Activated CD8-positive, alpha-beta T cell treated with anti-CD3 and anti-CD28 coated beads, Interleukin-2, amount 10 ng/mL, durations not matched to agents 7 days and 5 days (primary cell): ENCODE measurements at regions not wholly inside any gene's neighbourhood (a gene's known extent, or its start where the extent isn't known, plus 50 kb on each side); places are given as distances from the start of the nearest gene placed in this dataset.
"Not testable (repeated sequence)": the region's sequence is repeated elsewhere in the genome, so short reads cannot be mapped to it uniquely, and the experiment has no call there.

Experiments used
- ATAC-seq: fragments of 150-1000 bp; cut with Tn5 transposase; one replicate; pipeline ENCODE4 v1.10.0; 2021; ENCODE audit warnings: moderate library complexity
- CTCF ChIA-PET: fragments of 350-600 bp; sonication (Branson Sonifier 250); formaldehyde crosslinking; loops from one replicate; lab custom pipeline; 2021; ENCODE audit warnings: antibody characterized with exemption; lab: Charles Lee
- POLR2A ChIA-PET: fragments of 350-600 bp; sonication (Branson Sonifier 250); formaldehyde crosslinking; loops from one replicate; lab custom pipeline; 2021; ENCODE audit warnings: antibody characterized with exemption; lab: Charles Lee
- DNase-seq: peaks from one replicate; pipeline ENCODE4 v3.0.0-alpha.2; 2020
- H3K27ac Mint-ChIP-seq: one replicate; pipeline ENCODE4 v1.8.0; 2021; ENCODE audit warnings: mild to moderate bottlenecking, mixed read lengths
- H3K27me3 Mint-ChIP-seq: one replicate; pipeline ENCODE4 v1.8.0; 2021; ENCODE audit warnings: low read depth, mixed read lengths
- H3K36me3 Mint-ChIP-seq: one replicate; pipeline ENCODE4 v1.8.0; 2021; ENCODE audit warnings: low read depth, mixed read lengths
- H3K4me1 Mint-ChIP-seq: one replicate; pipeline ENCODE4 v1.8.0; 2021; ENCODE audit warnings: low read depth, mixed read lengths
- H3K4me3 Mint-ChIP-seq: one replicate; pipeline ENCODE4 v1.8.0; 2021; ENCODE audit warnings: mild to moderate bottlenecking, mixed read lengths
- H3K9me3 Mint-ChIP-seq: one replicate; pipeline ENCODE4 v1.8.0; 2022; ENCODE audit warnings: mixed read lengths; ENCODE audit not compliant: insufficient read depth

DNA sequence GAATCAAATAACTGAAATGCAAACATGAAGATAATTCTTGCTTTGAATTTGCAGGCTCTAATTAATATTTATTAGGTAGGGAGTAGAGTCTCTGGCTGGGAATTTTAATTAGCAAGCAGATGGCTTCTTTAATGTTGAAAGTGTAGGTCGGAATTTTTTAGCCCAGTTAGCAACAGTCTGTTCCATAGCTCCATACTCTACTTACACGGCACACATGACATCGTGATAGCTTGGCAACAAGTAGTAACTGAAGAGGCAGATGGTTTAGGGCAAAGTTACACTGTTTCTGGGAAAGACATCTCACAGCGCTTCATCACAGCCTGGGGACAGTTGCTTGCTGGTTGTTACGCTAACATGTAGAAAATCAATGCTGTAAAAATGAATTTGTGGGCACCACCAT lies 710.7 kb downstream of the GALC start:
- ChIA-PET CTCF (no interaction called here), POLR2A (no interaction called here)
- DNase-seq (no peak), ATAC-seq (no peak)
- Mint-ChIP-seq H3K27ac (no peak overlapping the region), H3K27me3 (no peaks in the 10 kb centered on the region), H3K4me3 (no peak overlapping the region), H3K9me3 (peaks cover 5% of the 10 kb centered on the region), H3K36me3 (no peaks in the 10 kb centered on the region), H3K4me1 (no peaks in the 10 kb centered on the region)

DNA sequence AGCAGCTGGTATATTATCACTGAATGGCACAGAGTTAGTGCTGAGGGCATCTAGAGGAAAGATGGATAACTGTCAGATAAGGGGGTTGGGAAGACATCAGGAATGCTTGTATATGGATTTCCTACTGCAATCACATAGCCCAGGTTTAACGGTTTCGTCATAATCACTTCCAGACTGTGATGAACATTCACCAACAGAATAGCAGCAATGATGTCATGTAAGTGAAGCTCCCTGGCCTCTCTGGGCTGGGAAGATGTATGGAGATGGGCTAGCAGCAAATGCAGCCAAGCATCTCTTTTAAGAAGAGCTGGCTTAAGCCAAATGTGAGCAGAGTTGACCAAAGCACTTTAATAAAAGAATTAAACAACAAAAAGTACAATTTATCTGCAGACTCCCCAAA lies 714.6 kb downstream of the GALC start:
- H3K27ac Mint-ChIP-seq, result no peak overlapping the region
- no peak for DNase-seq
- no peaks in the 10 kb centered on the region for H3K36me3 Mint-ChIP-seq
- POLR2A ChIA-PET, result no interaction called here
- CTCF ChIA-PET, result no interaction called here
- no peaks in the 10 kb centered on the region for H3K4me1 Mint-ChIP-seq
- H3K4me3 Mint-ChIP-seq, result no peak overlapping the region
- peaks cover 10% of the 10 kb centered on the region for H3K9me3 Mint-ChIP-seq
- H3K27me3 Mint-ChIP-seq, result no peaks in the 10 kb centered on the region
- ATAC-seq, result no peak

DNA sequence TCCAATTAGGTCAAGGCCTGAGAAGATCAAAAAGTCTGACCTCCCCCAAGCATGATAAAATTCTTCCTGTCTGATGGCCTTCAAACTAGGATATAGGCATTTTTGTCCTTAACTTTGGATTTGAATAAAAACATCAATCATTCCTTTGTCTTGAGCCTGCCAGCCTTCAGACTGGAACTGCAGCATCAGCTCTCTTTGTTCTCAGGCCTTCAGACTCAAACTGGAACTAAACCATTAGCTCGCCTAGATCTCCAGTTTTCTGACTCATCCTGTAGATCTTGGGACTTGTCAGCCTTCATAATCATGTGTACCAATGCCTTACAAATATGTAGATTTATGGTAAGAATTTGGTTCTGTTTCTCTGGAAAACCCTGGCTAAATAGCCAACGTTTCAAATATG lies 721.7 kb downstream of the GALC start:
- H3K4me1 Mint-ChIP-seq, result no peaks in the 10 kb centered on the region
- H3K4me3 Mint-ChIP-seq, result no peak overlapping the region
- H3K36me3 Mint-ChIP-seq, result no peaks in the 10 kb centered on the region
- DNase-seq (no peak), ATAC-seq (no peak)
- peaks cover 10% of the 10 kb centered on the region for H3K9me3 Mint-ChIP-seq
- ChIA-PET CTCF (no interaction called here), POLR2A (no interaction called here)
- no peak overlapping the region for H3K27ac Mint-ChIP-seq
- no peaks in the 10 kb centered on the region for H3K27me3 Mint-ChIP-seq

GRCh38 chr14:87268997-87269396 lies 724.0 kb downstream of the GALC start:
- DNase-seq (no peak), ATAC-seq (no peak)
- Mint-ChIP-seq H3K27ac (no peak overlapping the region), H3K4me3 (no peak overlapping the region), H3K9me3 (peaks cover 6% of the 10 kb centered on the region), H3K27me3 (no peaks in the 10 kb centered on the region), H3K4me1 (no peaks in the 10 kb centered on the region), H3K36me3 (no peaks in the 10 kb centered on the region)
- ChIA-PET POLR2A (no interaction called here), CTCF (no interaction called here)

- Mint-ChIP-seq H3K4me3 (no peak overlapping the region), H3K9me3 (no peaks in the 10 kb centered on the region), H3K27me3 (no peaks in the 10 kb centered on the region), H3K4me1 (no peaks in the 10 kb centered on the region), H3K27ac (no peak overlapping the region), H3K36me3 (no peaks in the 10 kb centered on the region)
- DNase-seq (no peak), ATAC-seq (no peak)
- POLR2A ChIA-PET, result no interaction called here
- CTCF ChIA-PET, result no interaction called here
These were observed 728.2 kb downstream of the GALC start for GRCh38 chr14:87264796-87265195.

DNA sequence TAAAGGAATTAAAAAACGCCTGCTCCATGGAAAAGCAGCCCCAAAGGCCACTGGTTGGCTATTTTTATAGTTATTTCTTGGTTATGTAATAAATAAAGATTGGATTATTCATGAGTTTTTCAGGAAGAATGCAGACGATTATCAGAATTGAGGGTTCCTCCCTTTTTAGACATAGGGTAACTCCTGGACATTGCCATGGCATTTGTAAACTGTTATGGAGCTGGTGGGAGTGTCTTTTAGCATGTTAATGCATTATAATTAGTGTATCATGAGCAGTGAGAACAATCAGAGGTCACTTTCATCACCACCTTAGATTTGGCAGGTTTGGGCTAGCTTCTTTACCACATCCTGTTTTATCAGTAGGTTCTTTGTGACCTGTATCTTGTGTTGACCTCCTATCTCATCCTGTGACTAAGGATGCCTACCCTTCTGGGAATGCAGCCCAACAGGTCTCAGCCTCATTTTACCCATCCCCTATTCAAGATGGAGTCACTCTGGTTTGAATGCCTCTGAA lies 728.7 kb downstream of the GALC start:
- H3K27me3 Mint-ChIP-seq, result no peaks in the 10 kb centered on the region
- CTCF ChIA-PET, result no interaction called here
- H3K36me3 Mint-ChIP-seq, result no peaks in the 10 kb centered on the region
- H3K4me1 Mint-ChIP-seq, result no peaks in the 10 kb centered on the region
- H3K4me3 Mint-ChIP-seq, result no peak overlapping the region
- no peak overlapping the region for H3K27ac Mint-ChIP-seq
- no peak for DNase-seq
- ATAC-seq, result no peak
- H3K9me3 Mint-ChIP-seq, result no peaks in the 10 kb centered on the region
- POLR2A ChIA-PET, result no interaction called here

DNA sequence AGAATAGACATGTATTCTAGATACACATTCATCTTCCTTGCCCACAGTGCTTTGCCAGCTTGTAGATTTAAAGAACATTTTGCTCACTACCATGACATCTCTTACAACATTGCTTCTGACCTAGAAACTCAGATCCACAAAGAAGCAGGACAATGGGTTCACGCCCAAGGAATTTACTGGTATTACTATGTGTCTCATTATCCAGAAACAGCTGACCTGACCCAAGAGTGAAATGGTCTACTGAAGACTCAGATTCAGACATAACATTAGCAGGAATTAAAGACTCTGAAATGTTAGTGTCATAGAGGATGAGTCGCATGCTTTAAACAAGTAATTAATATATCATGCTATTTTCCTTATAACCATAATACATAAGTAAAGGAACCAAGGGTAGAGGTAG lies 731.4 kb downstream of the GALC start:
- no peaks in the 10 kb centered on the region for H3K36me3 Mint-ChIP-seq
- H3K27me3 Mint-ChIP-seq, result no peaks in the 10 kb centered on the region
- ChIA-PET CTCF (no interaction called here), POLR2A (no interaction called here)
- DNase-seq (no peak), ATAC-seq (no peak)
- no peaks in the 10 kb centered on the region for H3K4me1 Mint-ChIP-seq
- no peak overlapping the region for H3K27ac Mint-ChIP-seq
- peaks cover 2% of the 10 kb centered on the region for H3K9me3 Mint-ChIP-seq
- H3K4me3 Mint-ChIP-seq, result no peak overlapping the region

- Mint-ChIP-seq H3K4me1 (no peaks in the 10 kb centered on the region), H3K9me3 (peaks cover 4% of the 10 kb centered on the region), H3K4me3 (no peak overlapping the region), H3K27me3 (no peaks in the 10 kb centered on the region), H3K27ac (no peak overlapping the region), H3K36me3 (no peaks in the 10 kb centered on the region)
- ATAC-seq (no peak), DNase-seq (no peak)
- POLR2A ChIA-PET, result no interaction called here
- CTCF ChIA-PET, result no interaction called here
These were observed 732.5 kb downstream of the GALC start for GRCh38 chr14:87260460-87260859.

GRCh38 chr14:87257421-87257820 lies 735.6 kb downstream of the GALC start:
- Mint-ChIP-seq H3K4me3 (no peak overlapping the region), H3K36me3 (no peaks in the 10 kb centered on the region), H3K9me3 (peaks cover 7% of the 10 kb centered on the region), H3K27ac (no peak overlapping the region), H3K27me3 (no peaks in the 10 kb centered on the region), H3K4me1 (no peaks in the 10 kb centered on the region)
- DNase-seq (no peak), ATAC-seq (no peak)
- CTCF ChIA-PET, result no interaction called here
- POLR2A ChIA-PET, result no interaction called here

GRCh38 chr14:87255058-87255457 lies 737.9 kb downstream of the GALC start:
- H3K27me3 Mint-ChIP-seq, result no peaks in the 10 kb centered on the region
- ATAC-seq (no peak), DNase-seq (no peak)
- H3K36me3 Mint-ChIP-seq, result no peaks in the 10 kb centered on the region
- no peak overlapping the region for H3K27ac Mint-ChIP-seq
- H3K4me1 Mint-ChIP-seq, result no peaks in the 10 kb centered on the region
- peaks cover 7% of the 10 kb centered on the region for H3K9me3 Mint-ChIP-seq
- no peak overlapping the region for H3K4me3 Mint-ChIP-seq
- CTCF ChIA-PET, result no interaction called here
- POLR2A ChIA-PET, result no interaction called here

- H3K36me3 Mint-ChIP-seq, result no peaks in the 10 kb centered on the region
These were observed 738.6 kb downstream of the GALC start for GRCh38 chr14:87254331-87254874.

GRCh38 chr14:87253791-87254190 lies 739.2 kb downstream of the GALC start:
- CTCF ChIA-PET, H3K36me3 Mint-ChIP-seq, POLR2A ChIA-PET, H3K4me1 Mint-ChIP-seq, H3K27ac Mint-ChIP-seq, H3K9me3 Mint-ChIP-seq, H3K27me3 Mint-ChIP-seq, H3K4me3 Mint-ChIP-seq, ATAC-seq, DNase-seq: not testable (repeated sequence)

More at GRCh38 chr14:87254331-87254874, 738.6 kb downstream of the GALC start:
- ATAC-seq (no peak), DNase-seq (no peak)
- no peaks in the 10 kb centered on the region for H3K27me3 Mint-ChIP-seq
- H3K4me1 Mint-ChIP-seq, result no peaks in the 10 kb centered on the region
- peaks cover 7% of the 10 kb centered on the region for H3K9me3 Mint-ChIP-seq
- H3K4me3 Mint-ChIP-seq, result no peak overlapping the region
- no peak overlapping the region for H3K27ac Mint-ChIP-seq
- CTCF ChIA-PET, result no interaction called here
- POLR2A ChIA-PET, result no interaction called here

DNA sequence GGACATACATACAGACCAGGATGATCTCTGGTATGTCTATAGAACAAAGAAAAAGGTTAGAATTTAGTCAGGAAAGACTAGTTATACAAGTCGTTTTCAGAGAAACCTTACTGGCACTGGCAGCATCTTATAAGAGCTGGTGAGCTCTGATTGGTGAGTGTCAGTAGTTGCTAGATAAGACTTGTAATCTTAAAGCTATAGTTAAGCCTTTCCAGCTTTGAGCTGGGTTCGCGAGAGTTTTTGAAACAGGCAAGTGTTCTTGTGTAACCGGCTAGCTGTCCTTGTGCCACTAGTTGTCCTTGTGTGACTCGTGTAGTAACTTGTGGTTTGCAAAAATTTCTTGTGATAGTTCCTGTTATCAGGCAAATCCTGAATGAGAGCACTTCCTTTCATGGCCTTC lies 740.9 kb downstream of the GALC start:
- DNase-seq, result no peak
- Mint-ChIP-seq H3K4me3 (no peak overlapping the region), H3K9me3 (peaks cover 10% of the 10 kb centered on the region)

More for the DNA sequence above, 740.9 kb downstream of the GALC start:
- CTCF ChIA-PET, result no interaction called here
- Mint-ChIP-seq H3K27ac (no peak overlapping the region), H3K36me3 (no peaks in the 10 kb centered on the region), H3K27me3 (no peaks in the 10 kb centered on the region), H3K4me1 (no peaks in the 10 kb centered on the region)
- POLR2A ChIA-PET, result no interaction called here
- no peak for ATAC-seq
